Adrenal gland (tissue), 9 donors: ENCODE measurements at regions not wholly inside any gene's neighbourhood (a gene's known extent, or its start where the extent isn't known, plus 50 kb on each side); places are given as distances from the start of the nearest gene placed in this dataset.

ENCODE experiments used
- DNase-seq, 7 donors: peaks; one replicate each; pipeline ENCODE4 v3.0.0-alpha.2; 2019 to 2020
- H3K27ac ChIP-seq, 5 donors: fragments of 200-600 bp; sonication (generic) in 4 of 5; 1 replicate in 3 of 5; 2 replicates in 2 of 5; pipeline versions ENCODE4 v1.5.1 to v1.8.0; 2016 to 2020; ENCODE audit warnings: mild to moderate bottlenecking in 1 of 5
- H3K27me3 ChIP-seq: fragments of 200-600 bp; 2 replicates; pipeline ENCODE4 v1.8.0; 2021
- H3K36me3 ChIP-seq, 2 donors: fragments of 200-600 bp; replicated peaks in 1 of 2; 1 replicate in 1 of 2; 2 replicates in 1 of 2; pipeline versions ENCODE4 v1.5.1 to v1.8.0; 2018 to 2022
- H3K4me1 ChIP-seq, 2 donors: fragments of 200-600 bp; replicated peaks in 1 of 2; 1 replicate in 1 of 2; 2 replicates in 1 of 2; pipeline versions ENCODE4 v1.5.1 to v1.8.0; 2018 to 2021
- H3K4me3 ChIP-seq, 4 donors: fragments of 200-600 bp; sonication (generic) in 3 of 4; one replicate each; pipeline ENCODE4 v1.5.1; 2016 to 2018
- H3K9me3 ChIP-seq, 3 donors: fragments of 200-600 bp; sonication (generic) in 1 of 3; replicated peaks in 1 of 3; 1 replicate in 2 of 3; 2 replicates in 1 of 3; pipeline versions ENCODE4 v1.5.1 to v1.8.0; 2016 to 2021
- CTCF ChIP-seq, 6 experiments: fragments of 450-650 bp in 4 of 6; fragments of 200-600 bp in 2 of 6; sonication (generic) in 1 of 6; IDR thresholded peaks; 1 replicate in 5 of 6; 2 replicates in 1 of 6; pipeline versions ENCODE4 v1.5.1 to v1.8.0; 2016 to 2021; ENCODE audit warnings: antibody characterized with exemption in 6 of 6, mild to moderate bottlenecking in 2 of 6, moderate library complexity in 1 of 6
- POLR2A ChIP-seq, 2 donors: fragments of 450-650 bp; IDR thresholded peaks; one replicate each; pipeline ENCODE4 v1.6.1; 2017; ENCODE audit warnings: antibody characterized with exemption in 2 of 2, mild to moderate bottlenecking in 2 of 2, moderate library complexity in 1 of 2
- whole genome bisulfite sequencing, 4 donors: extraction: QIAGEN DNeasy Blood & Tissue Kit in 2 of 4; methylation state at CpG; one replicate each; pipeline versions ENCODE4 v1.1.5 to v1.1.7; 2013 to 2017; 5-methylcytosine and 5-hydroxymethylcytosine counted together
- intact Hi-C, 2 donors: fragments of 100-400 bp; cut with DNase I; formaldehyde crosslinking; loops; one replicate each; pipeline versions ENCODE4 v1.14.1 to v1.15.0; 2022 to 2023
- donor health status: healthy with polysubstance abuse.
- donor health status: Bipolar disorder and iron deficiency.
- donor health status: DM: yes; HTN: yes; CAD: no.
- donor health status: DM: no; HTN: no; CAD: no.
- donor health status: DM: no; HTN: no; CAD: no.

GRCh38 chr4:130335417-130336194 lies 1239.7 kb downstream of the C4orf33 start:
- 69 to 93% (median 78%) methylated on average over 5 of the region's 5 CpGs for WGBS, 4 donors
- Histone ChIP-seq H3K27ac (no peak overlapping the region), H3K4me1 (no peaks in the 10 kb centered on the region), H3K9me3 (no peaks in the 10 kb centered on the region), H3K27me3 (no peaks in the 10 kb centered on the region), H3K36me3 (no peaks in the 10 kb centered on the region), H3K4me3 (no peak overlapping the region)
- intact Hi-C loops, result no loop called here
- no peak for TF ChIP-seq POLR2A (IDR thresholded peaks at IDR 0.05)
- TF ChIP-seq CTCF (IDR thresholded peaks at IDR 0.05), result no peak
- no peak for DNase-seq

- no peak overlapping the region for H3K27ac ChIP-seq
- H3K4me1 ChIP-seq, result no peaks in the 10 kb centered on the region
- WGBS, 4 donors, result 67 to 72% (median 68%) methylated on average over 5 of the region's 5 CpGs
- no peaks in the 10 kb centered on the region for H3K9me3 ChIP-seq
- intact Hi-C loops, result no loop called here
- no peak for DNase-seq
- TF ChIP-seq CTCF (IDR thresholded peaks at IDR 0.05) (peak in 5 of 6 experiments; percentile 9 to 43 (median 24)), POLR2A (IDR thresholded peaks at IDR 0.05) (no peak)
- H3K36me3 ChIP-seq, result no peaks in the 10 kb centered on the region
- H3K27me3 ChIP-seq, result no peaks in the 10 kb centered on the region
- H3K4me3 ChIP-seq, result no peak overlapping the region
These were observed 1240.7 kb downstream of the C4orf33 start for GRCh38 chr4:130336585-130337217.

- Histone ChIP-seq H3K4me1 (no peaks in the 10 kb centered on the region), H3K27me3 (no peaks in the 10 kb centered on the region), H3K27ac (no peak overlapping the region), H3K36me3 (no peaks in the 10 kb centered on the region), H3K4me3 (no peak overlapping the region), H3K9me3 (no peaks in the 10 kb centered on the region)
- TF ChIP-seq POLR2A (IDR thresholded peaks at IDR 0.05) (no peak), CTCF (IDR thresholded peaks at IDR 0.05) (no peak)
- DNase-seq, result no peak
- 56 to 71% (median 57%) methylated on average over 1 of the region's 1 CpG for WGBS, 4 donors
- intact Hi-C loops, result no loop called here
These were observed 1242.9 kb downstream of the C4orf33 start for GRCh38 chr4:130338851-130339250.

- no peaks in the 10 kb centered on the region for H3K27me3 ChIP-seq
- H3K36me3 ChIP-seq, result no peaks in the 10 kb centered on the region
- H3K27ac ChIP-seq, result no peak overlapping the region
- intact Hi-C loops, result no loop called here
- TF ChIP-seq CTCF (IDR thresholded peaks at IDR 0.05), result no peak
- TF ChIP-seq POLR2A (IDR thresholded peaks at IDR 0.05), result no peak
- 76 to 93% (median 86%) methylated on average over 6 to 7 of the region's 7 CpGs for whole genome bisulfite sequencing, 4 donors
- no peaks in the 10 kb centered on the region for H3K4me1 ChIP-seq
- no peak overlapping the region for H3K4me3 ChIP-seq
- H3K9me3 ChIP-seq, result no peaks in the 10 kb centered on the region
- DNase-seq, result no peak
These were observed 1253.8 kb downstream of the C4orf33 start for GRCh38 chr4:130349745-130350144.
